C4-2B (cell line): ENCODE measurements at regions not wholly inside any gene's neighbourhood (a gene's known extent, or its start where the extent isn't known, plus 50 kb on each side); places are given as distances from the start of the nearest gene placed in this dataset.
"Not testable (repeated sequence)": the region's sequence is repeated elsewhere in the genome, so short reads cannot be mapped to it uniquely, and the experiment has no call there.

ENCODE experiments used
- CTCF ChIP-seq: fragments of 450-650 bp; conservative IDR thresholded peaks from 2 replicates; pipeline ENCODE4 v1.5.1; 2017; ENCODE audit warnings: mild to moderate bottlenecking
- ZFX ChIP-seq: fragments of 450-650 bp; IDR thresholded peaks from 2 replicates; pipeline ENCODE4 v1.6.1; 2017

GRCh38 chr5:18471791-18472190 is 837.5 kb downstream of the TAF11L14 start:
- TF ChIP-seq CTCF, ZFX: not testable (repeated sequence)
